ENCODE measurements at regions not wholly inside any gene's neighbourhood (a gene's known extent, or its start where the extent isn't known, plus 50 kb on each side); places are given as distances from the start of the nearest gene placed in this dataset.

DNA sequence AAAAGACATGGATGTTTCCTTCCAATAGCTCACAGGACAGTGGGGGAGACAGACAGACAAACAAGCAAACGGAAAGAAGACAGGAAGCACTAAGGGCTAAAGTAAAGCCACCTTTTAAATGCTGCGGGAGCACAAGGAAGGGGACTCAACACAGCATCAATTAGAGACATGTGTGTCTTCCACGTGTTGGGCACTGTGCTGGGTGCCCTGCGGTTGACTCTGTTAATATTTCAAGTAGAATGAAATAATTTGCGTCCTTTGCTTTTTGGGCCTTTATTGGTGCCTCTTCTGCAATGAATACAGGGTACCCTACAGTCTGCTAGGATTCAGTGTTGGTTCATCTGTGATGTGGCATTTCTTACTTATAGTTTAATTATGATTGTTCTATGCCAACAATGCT is 90.9 kb upstream of the CPM start:
- TF ChIP-seq CTCF (IDR thresholded peaks at IDR 0.05; ENCODE audit: low read depth, low read length) (no peak), POLR2A (IDR thresholded peaks at IDR 0.05; ENCODE audit: extremely low read depth, insufficient read length) (no peak), MAX (IDR thresholded peaks at IDR 0.05; ENCODE audit: low read depth, low read length) (no peak)
